Activated effector memory CD4-positive, alpha-beta T cell treated with Interleukin-2 at 50 U/mL for 16 hours (primary cell): ENCODE measurements at regions not wholly inside any gene's neighbourhood (a gene's known extent, or its start where the extent isn't known, plus 50 kb on each side); places are given as distances from the start of the nearest gene placed in this dataset.
"Not testable (repeated sequence)": the region's sequence is repeated elsewhere in the genome, so short reads cannot be mapped to it uniquely, and the experiment has no call there.

ENCODE experiments used
- DNase-seq: peaks from one replicate; pipeline ENCODE4 v3.0.0-alpha.2; 2020

DNA sequence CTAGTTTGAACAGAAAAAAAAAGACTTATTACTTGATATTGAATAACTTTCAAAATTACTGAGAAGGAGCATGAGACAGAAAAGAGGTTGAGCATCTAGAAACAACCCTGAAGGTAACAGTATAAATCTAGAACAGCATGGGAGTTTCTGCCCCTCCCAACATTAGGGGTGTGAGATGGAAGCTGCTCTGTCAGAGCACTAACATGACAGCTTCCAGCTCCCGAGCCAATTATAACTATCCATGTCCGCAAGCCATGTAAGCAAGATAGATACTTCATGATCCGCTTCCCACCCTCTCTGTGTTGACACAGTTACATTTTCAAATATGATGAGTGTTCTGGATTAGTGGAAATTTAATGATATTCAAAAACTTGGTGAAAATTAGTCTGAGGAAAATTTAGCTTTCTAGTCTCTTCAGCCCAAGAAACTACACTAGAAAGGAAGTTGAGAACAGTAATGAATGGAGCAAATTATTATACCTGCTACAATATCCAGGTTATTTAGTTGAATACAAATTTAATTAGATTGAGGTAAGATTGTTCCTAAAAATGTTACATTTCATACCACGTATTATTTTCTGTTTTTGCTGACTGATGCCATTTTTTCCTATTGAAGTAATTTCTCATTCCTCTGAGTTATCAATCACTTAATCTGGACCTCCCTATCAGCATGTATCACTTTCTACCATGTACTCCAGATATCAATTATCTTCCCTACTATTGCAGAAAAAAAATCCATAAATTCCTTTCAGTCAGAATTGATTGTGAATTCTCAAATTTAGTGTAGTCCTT lies 129.3 kb upstream of the SLIT2 start:
- DNase-seq, result no peak

- DNase-seq, result no peak
Observed at GRCh38 chr4:20119141-20119540, 132.6 kb upstream of the SLIT2 start.

- no peak for DNase-seq
Observed at GRCh38 chr4:20109391-20109790, 142.3 kb upstream of the SLIT2 start.

- DNase-seq, result no peak
Observed at GRCh38 chr4:20106921-20107320, 144.8 kb upstream of the SLIT2 start.

- no peak for DNase-seq
Observed at GRCh38 chr4:20101831-20102230, 149.9 kb upstream of the SLIT2 start.

DNA sequence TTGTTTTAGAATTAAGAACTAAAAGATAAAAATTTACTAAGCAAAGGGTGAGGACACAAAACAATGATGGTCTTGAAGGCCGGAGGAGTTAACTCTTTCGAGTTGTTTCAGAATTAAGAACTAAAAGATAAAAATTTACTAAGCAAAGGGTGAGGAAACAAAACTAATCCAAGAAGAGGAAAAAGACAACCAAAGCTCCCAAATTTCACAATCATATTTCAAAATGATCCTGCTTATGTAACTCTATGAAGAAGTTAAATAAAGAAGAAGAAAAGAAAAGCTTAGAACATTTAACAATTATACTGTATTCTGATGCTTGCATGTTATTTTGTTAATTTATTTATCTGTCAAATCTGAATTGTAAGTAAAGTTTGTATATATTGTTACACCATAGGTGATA lies 154.8 kb upstream of the SLIT2 start:
- DNase-seq, result no peak

DNA sequence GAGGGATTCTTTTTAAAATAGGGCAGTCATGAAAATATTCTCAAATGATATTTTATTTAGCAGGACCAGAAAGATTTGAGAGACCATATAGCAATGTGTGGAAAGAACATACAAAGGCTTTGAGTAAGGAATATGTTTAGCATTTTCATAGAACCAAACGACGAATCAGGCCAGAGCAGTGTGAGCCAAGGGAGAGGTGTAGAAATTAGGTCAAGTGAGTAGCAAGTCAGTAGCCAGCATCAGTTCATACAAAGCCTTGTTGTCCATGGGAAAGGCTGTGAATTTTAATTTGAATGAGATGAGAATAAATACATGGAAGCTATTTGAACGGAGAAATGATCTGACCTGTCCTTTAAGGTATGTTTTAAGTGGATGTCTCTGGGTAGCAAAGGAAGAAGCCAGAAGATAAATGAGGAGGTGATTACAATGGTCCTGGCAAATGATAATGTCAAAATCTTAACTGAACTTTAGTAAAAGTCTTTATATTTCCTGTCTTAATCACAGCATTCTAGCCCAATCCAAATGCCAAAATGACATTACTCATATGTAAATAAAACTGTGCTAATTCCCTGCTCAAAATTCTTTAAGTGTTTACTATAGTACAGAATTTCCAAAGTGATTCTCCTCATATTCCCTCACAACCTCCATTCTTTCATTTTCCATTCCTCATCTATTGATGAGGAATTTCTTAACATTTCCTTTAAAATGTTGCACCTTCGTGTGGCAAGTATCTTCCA lies 155.7 kb upstream of the SLIT2 start:
- DNase-seq, result no peak

- no peak for DNase-seq
Observed at GRCh38 chr4:20091781-20092180, 159.9 kb upstream of the SLIT2 start.

- DNase-seq, result no peak
Observed at GRCh38 chr4:20087522-20087911, 164.2 kb upstream of the SLIT2 start.

- DNase-seq, result no peak
Observed at GRCh38 chr4:20086799-20087521, 164.7 kb upstream of the SLIT2 start.

DNA sequence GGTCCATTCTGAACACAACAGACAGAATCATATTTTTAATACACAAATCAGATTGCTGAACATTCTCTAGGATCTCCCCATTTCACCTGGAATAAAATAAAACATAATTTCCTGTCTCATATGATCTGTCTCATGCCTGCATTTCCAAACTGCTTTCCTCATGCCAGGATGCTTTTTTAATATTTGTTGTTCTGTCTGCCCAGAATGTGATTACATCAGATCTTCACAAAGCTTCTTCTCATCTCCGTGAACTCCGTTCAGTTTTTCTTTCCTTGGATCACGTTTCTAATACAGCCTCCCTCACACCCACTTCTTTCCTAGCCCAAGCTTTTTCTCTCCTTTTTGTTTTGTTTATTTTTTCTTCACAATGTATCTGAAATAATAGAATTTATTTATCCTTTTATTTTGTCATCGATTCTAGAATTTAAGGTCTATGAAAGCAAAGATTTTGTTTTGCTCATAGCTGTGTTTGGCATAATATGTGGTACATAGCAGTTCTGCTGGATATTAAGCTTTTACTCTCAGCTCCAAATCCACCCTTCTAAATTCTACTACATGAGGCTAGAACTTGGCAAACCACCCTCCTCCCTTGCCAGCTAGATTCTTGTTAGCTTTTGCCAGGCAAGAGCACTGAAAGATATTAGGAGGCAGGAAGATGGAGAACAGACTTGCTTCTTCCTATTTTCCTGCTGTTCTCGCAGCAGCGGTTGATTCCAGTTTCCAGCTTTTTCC lies 165.5 kb upstream of the SLIT2 start:
- DNase-seq, result no peak

- DNase-seq, result no peak
Observed at GRCh38 chr4:20085653-20086052, 166.1 kb upstream of the SLIT2 start.

GRCh38 chr4:20085156-20085555 lies 166.5 kb upstream of the SLIT2 start:
- DNase-seq, result no peak

DNA sequence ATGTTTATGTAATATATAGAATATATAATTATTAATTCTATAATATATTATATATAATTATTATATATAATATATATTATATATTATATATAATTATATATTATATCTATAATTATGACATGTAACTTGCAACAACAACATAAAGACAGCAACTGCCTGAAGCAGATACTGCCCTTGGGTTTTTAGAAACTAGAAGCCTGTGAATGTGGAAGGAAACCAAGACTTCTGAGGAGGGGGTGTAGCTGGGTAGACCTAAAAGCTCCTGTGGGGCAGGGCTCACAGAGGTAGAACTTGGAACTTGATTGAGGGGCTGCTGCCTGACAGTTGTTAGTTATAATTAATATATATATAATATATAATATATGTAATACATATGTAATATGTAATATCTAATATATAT lies 167.2 kb upstream of the SLIT2 start:
- DNase-seq, result no peak

DNA sequence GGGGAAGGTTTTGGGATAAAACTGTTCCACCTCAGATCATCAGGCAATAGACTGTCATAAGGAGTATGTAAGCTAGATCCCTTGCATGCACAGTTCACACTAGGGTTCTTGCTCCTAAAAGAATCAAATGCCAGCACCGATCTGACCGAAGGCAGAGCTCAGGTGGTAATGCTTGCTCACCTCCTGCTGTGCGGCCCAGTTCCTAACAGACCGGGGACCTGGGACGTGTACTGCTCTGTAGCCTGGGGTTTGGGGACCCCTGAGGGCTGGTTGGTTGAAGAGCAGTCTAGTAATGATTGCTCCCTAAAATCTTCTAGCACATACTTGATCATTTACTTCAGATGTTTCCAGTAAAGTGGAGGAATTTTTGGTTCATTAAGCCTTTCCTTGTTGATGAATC lies 173.1 kb upstream of the SLIT2 start:
- DNase-seq, result no peak

DNA sequence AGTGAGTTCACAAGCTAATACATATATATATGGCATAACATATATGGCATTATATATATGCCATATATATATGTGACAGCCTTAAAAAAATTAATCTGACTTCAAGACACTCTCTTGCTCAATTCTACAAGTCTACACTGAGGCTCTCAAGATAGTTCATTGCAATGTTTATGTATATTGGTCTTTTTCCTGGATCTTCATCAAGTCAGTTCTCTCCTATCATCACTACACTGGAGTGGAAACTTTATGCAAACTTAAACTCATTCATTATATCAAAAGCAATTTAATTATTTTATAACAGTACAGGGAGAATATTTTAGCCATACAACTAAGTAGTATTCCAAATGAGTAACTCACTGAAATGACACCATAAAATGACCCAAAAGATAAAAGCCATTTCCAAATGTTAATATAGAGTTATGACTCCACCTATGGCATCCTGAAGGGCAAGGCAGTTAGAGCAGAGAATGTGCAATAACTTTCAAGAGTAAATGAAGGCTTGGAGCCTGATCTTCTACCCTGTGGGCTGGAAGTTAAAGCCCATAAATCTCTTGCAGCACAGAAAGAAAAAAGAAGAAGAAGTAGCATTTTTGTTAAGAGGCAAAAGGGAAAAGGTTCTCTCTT lies 176.3 kb upstream of the SLIT2 start:
- no peak for DNase-seq

DNA sequence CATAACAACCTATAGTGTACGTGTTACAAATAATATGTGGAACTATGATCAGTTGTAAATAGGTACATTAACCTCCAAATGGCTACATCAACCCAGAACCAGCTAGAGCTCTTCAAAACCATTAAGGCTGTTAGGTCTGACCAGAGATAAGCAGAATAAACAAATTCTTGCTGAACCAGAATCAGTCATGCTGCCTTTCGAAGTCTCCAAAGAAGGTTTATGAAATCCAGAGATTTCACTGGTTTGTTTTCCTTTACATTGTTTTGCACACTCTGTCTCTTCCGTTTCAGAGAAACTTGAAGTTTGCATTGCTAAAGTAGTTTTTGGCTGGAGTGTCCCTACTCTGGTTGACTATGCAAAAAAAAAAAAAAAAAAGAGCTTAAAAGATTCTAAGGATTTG lies 177.3 kb upstream of the SLIT2 start:
- no peak for DNase-seq

- DNase-seq, result no peak
Observed at GRCh38 chr4:20065952-20066351, 185.8 kb upstream of the SLIT2 start.

- DNase-seq, result not testable (repeated sequence)
Observed at GRCh38 chr4:20062857-20063256, 188.8 kb upstream of the SLIT2 start.

- DNase-seq, result no peak
Observed at GRCh38 chr4:20062054-20062453, 189.7 kb upstream of the SLIT2 start.

DNA sequence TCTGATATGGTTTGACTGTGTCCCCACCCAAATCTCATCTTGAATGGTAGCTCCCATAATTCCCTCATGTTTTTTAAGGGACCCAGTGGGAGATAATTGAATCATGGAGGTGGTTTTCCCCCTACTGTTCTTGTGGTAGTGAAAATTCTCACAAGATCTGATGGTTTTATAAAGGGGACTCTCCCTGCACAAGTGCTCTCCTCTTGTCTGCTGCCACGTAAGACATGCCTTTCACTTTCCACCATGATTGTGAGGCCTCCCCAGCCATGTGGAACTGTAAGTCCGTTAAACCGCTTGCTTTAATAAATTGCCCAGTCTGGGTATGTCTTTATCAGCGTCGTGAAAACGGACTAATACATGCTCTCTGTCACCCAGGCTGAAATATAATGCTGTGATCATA lies 200.9 kb upstream of the SLIT2 start:
- no peak for DNase-seq

DNA sequence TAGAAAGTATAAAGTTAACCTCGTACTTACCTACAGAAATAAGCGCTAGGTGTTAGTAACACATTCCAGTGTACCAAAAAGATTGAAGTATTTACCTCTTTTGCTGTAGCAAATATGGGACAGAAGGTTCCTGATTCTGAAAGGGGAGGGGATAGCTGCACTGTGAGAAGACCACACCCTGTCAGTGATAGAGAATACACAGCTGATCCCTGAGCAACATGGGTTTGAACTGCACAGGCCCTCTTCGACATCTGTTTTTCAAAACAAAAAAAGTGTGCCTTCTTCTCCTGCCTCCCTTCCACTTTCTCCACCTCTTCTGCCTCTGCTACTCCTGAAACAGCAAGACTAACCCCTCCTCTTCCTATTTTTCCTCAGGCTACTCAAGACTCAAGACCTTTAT lies 201.8 kb upstream of the SLIT2 start:
- no peak for DNase-seq
